DOHH2 (cell line): ENCODE measurements at regions not wholly inside any gene's neighbourhood (a gene's known extent, or its start where the extent isn't known, plus 50 kb on each side); places are given as distances from the start of the nearest gene placed in this dataset.

Experiments used
- H3F3A ChIP-seq: fragments of 200-600 bp; sonication (generic), shearing (Covaris generic); 2 replicates; pipeline ENCODE4 v1.6.0; 2016; ENCODE audit warnings: antibody characterized with exemption, mild to moderate bottlenecking; ENCODE audit not compliant: control insufficient read depth, insufficient read depth
- H3K27ac ChIP-seq: fragments of 200-600 bp; sonication (generic); 2 replicates; pipeline ENCODE4 v1.5.1; 2014; ENCODE audit warnings: low read depth, mild to moderate bottlenecking, low read length, moderate library complexity
- H3K27me3 ChIP-seq: fragments of 200-600 bp; sonication (generic); 2 replicates; pipeline ENCODE4 v1.6.1; 2014; ENCODE audit warnings: mild to moderate bottlenecking, low read length, mixed read lengths; ENCODE audit not compliant: control insufficient read depth
- H3K36me3 ChIP-seq: fragments of 200-600 bp; sonication (generic); 2 replicates; pipeline ENCODE4 v1.6.1; 2014; ENCODE audit warnings: mild to moderate bottlenecking, low read length, moderate library complexity, mixed read lengths; ENCODE audit not compliant: control insufficient read depth
- H3K4me1 ChIP-seq: fragments of 200-600 bp; sonication (generic); 2 replicates; pipeline ENCODE4 v1.6.1; 2014; ENCODE audit warnings: mild to moderate bottlenecking, low read length, mixed read lengths; ENCODE audit not compliant: control insufficient read depth
- H3K4me2 ChIP-seq: fragments of 200-600 bp; sonication (generic); 2 replicates; pipeline ENCODE4 v1.6.0; 2014; ENCODE audit warnings: mild to moderate bottlenecking, low read length, moderate library complexity
- H3K4me3 ChIP-seq: fragments of 200-600 bp; sonication (generic); 2 replicates; pipeline ENCODE4 v1.5.1; 2014; ENCODE audit warnings: mild to moderate bottlenecking, low read length, mixed read lengths
- H3K79me2 ChIP-seq: fragments of 200-600 bp; sonication (generic); 2 replicates; pipeline ENCODE4 v1.6.1; 2014; ENCODE audit warnings: mild to moderate bottlenecking, low read length, mixed read lengths; ENCODE audit not compliant: control insufficient read depth
- H3K9me2 ChIP-seq: fragments of 200-600 bp; sonication (generic); replicated peaks from 2 replicates; pipeline ENCODE4 v1.6.1; 2014; ENCODE audit warnings: mild to moderate bottlenecking, low read length, mixed read lengths; ENCODE audit not compliant: control insufficient read depth
- H3K9me3 ChIP-seq: fragments of 200-600 bp; sonication (generic); 2 replicates; pipeline ENCODE4 v1.6.1; 2014; ENCODE audit warnings: antibody characterized with exemption, low read length, mixed read lengths; ENCODE audit not compliant: control insufficient read depth, insufficient read depth
- H4K20me1 ChIP-seq: fragments of 200-600 bp; sonication (generic); 2 replicates; pipeline ENCODE4 v1.6.0; 2014; ENCODE audit warnings: low read depth, mild to moderate bottlenecking, antibody characterized with exemption, low read length, moderate library complexity; ENCODE audit not compliant: control insufficient read depth, insufficient read depth
- EZH2phosphoT487 ChIP-seq: fragments of 200-600 bp; sonication (generic); IDR thresholded peaks from 2 replicates; pipeline ENCODE4 v1.6.1; 2017; ENCODE audit warnings: borderline replicate concordance, mild to moderate bottlenecking, antibody characterized with exemption, low read length, moderate library complexity, mixed read lengths
- TF ChIP-seq, protein P1 (sequence below): fragments of 200-600 bp; sonication (generic); IDR thresholded peaks from one replicate; pipeline ENCODE4 v1.5.1; 2014; ENCODE audit warnings: antibody characterized with exemption, mild to moderate bottlenecking, low read depth, low read length; ENCODE audit not compliant: poor library complexity, severe bottlenecking

GRCh38 chr7:25789701-25790640 lies 362.0 kb upstream of the NFE2L3 start:
- Histone ChIP-seq H3K27ac (no peak overlapping the region), H3K79me2 (no peaks in the 10 kb centered on the region), H4K20me1 (no peaks in the 10 kb centered on the region), H3K36me3 (no peaks in the 10 kb centered on the region), H3K9me3 (no peaks in the 10 kb centered on the region), H3K27me3 (peaks cover 14% of the 10 kb centered on the region; the same call in 1 of the 2 replicates), H3F3A (no peaks in the 10 kb centered on the region), H3K4me1 (no peaks in the 10 kb centered on the region), H3K4me3 (no peak overlapping the region), H3K9me2 (no peaks in the 10 kb centered on the region), H3K4me2 (no peak overlapping the region)
- TF ChIP-seq, protein P1, sequence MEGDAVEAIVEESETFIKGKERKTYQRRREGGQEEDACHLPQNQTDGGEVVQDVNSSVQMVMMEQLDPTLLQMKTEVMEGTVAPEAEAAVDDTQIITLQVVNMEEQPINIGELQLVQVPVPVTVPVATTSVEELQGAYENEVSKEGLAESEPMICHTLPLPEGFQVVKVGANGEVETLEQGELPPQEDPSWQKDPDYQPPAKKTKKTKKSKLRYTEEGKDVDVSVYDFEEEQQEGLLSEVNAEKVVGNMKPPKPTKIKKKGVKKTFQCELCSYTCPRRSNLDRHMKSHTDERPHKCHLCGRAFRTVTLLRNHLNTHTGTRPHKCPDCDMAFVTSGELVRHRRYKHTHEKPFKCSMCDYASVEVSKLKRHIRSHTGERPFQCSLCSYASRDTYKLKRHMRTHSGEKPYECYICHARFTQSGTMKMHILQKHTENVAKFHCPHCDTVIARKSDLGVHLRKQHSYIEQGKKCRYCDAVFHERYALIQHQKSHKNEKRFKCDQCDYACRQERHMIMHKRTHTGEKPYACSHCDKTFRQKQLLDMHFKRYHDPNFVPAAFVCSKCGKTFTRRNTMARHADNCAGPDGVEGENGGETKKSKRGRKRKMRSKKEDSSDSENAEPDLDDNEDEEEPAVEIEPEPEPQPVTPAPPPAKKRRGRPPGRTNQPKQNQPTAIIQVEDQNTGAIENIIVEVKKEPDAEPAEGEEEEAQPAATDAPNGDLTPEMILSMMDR = no peak
- TF ChIP-seq EZH2phosphoT487 = no peak

DNA sequence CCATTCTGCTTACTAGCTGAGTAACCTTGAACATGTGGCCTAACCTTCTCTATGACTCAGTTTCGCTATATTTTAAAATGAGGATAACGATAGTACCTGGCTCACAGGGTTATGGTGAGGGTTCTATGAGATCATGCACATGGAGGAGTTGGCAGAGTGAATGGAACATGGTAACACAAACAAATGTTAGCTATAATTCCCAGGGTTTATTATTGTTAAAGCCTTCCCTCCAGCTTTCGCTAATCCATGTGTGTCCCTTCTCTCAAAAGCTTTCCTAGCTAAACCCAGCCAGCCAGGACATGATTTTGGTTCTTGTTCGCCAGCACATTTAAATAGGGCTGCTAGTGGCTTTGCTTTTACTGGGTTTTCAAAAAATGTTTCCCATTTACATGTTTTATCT lies 361.0 kb upstream of the NFE2L3 start:
- Histone ChIP-seq H3K9me2 (no peaks in the 10 kb centered on the region), H3K4me2 (no peak overlapping the region), H3K27ac (no peak overlapping the region), H3K27me3 (peaks cover 17% of the 10 kb centered on the region), H3K4me3 (no peak overlapping the region), H3K4me1 (no peaks in the 10 kb centered on the region), H3K36me3 (no peaks in the 10 kb centered on the region), H3K79me2 (no peaks in the 10 kb centered on the region), H4K20me1 (no peaks in the 10 kb centered on the region), H3F3A (no peaks in the 10 kb centered on the region), H3K9me3 (no peaks in the 10 kb centered on the region)
- TF ChIP-seq, protein P1 = no peak
- no peak for TF ChIP-seq EZH2phosphoT487

- TF ChIP-seq EZH2phosphoT487 = no peak
- TF ChIP-seq, protein P1 = no peak
- no peaks in the 10 kb centered on the region for H3K9me3 ChIP-seq
- no peak overlapping the region for H3K4me2 ChIP-seq
- H3K9me2 ChIP-seq = no peaks in the 10 kb centered on the region
- H3K4me3 ChIP-seq = no peak overlapping the region
- H3K4me1 ChIP-seq = no peaks in the 10 kb centered on the region
- peaks cover 12% of the 10 kb centered on the region for H3K27me3 ChIP-seq
- no peaks in the 10 kb centered on the region for H3K36me3 ChIP-seq
- no peaks in the 10 kb centered on the region for H3K79me2 ChIP-seq
- no peaks in the 10 kb centered on the region for H3F3A ChIP-seq
- H4K20me1 ChIP-seq = no peaks in the 10 kb centered on the region
- no peak overlapping the region for H3K27ac ChIP-seq
Observed at GRCh38 chr7:25792586-25792985, 359.4 kb upstream of the NFE2L3 start.
